MM.1S (cell line): ENCODE measurements at regions not wholly inside any gene's neighbourhood (a gene's known extent, or its start where the extent isn't known, plus 50 kb on each side); places are given as distances from the start of the nearest gene placed in this dataset.

Source experiments
- CTCF ChIP-seq: fragments of 300-600 bp; sonication (generic); IDR thresholded peaks from 2 replicates; pipeline ENCODE4 v1.5.1; 2016; ENCODE audit warnings: antibody characterized with exemption, low read length, mixed read lengths
- EZH2 ChIP-seq: fragments of 300-600 bp; sonication (generic); optimal IDR thresholded peaks from 2 replicates; pipeline ENCODE3; 2017; ENCODE audit warnings: low read depth, mild to moderate bottlenecking, antibody characterized with exemption, low read length, mixed read lengths
- EZH2phosphoT487 ChIP-seq: fragments of 300-600 bp; sonication (generic); IDR thresholded peaks from 2 replicates; pipeline ENCODE4 v1.6.1; 2018; ENCODE audit warnings: antibody characterized with exemption, low read length

DNA sequence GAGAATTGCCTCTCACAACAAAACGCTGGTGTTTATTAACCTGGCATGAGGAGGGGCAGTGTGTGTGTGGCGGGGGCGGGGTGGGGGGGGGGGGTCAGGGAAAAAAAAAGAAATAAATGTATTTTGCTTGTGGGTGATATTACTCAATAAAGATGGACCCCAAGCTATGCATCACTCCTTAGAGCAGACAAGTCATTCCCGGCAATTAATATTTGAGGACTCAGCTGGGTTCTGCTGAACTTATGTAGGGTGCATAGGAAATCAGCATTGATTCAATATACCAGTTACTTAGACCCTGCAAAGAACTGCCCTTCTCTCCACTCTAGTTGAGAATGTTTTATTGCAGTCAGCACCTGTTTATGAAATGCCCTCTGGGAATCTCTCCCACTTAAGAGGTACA is 206.2 kb upstream of the MAF start:
- no peak for TF ChIP-seq CTCF
- no peak for TF ChIP-seq EZH2phosphoT487
- TF ChIP-seq EZH2 = no peak
